Activated naive CD8-positive, alpha-beta T cell (primary cell): ENCODE measurements at regions not wholly inside any gene's neighbourhood (a gene's known extent, or its start where the extent isn't known, plus 50 kb on each side); places are given as distances from the start of the nearest gene placed in this dataset.
"Not testable (repeated sequence)": the region's sequence is repeated elsewhere in the genome, so short reads cannot be mapped to it uniquely, and the experiment has no call there.

Source experiments
- H3K27ac Mint-ChIP-seq: one replicate; pipeline ENCODE4 v1.8.0; 2021; ENCODE audit warnings: mixed read lengths
- H3K27me3 Mint-ChIP-seq: one replicate; pipeline ENCODE4 v1.8.0; 2021; ENCODE audit warnings: mixed read lengths
- H3K36me3 Mint-ChIP-seq: one replicate; pipeline ENCODE4 v1.8.0; 2021; ENCODE audit warnings: mixed read lengths
- H3K4me1 Mint-ChIP-seq: one replicate; pipeline ENCODE4 v1.8.0; 2021; ENCODE audit warnings: low read depth, mixed read lengths
- H3K4me3 Mint-ChIP-seq: one replicate; pipeline ENCODE4 v1.8.0; 2021; ENCODE audit warnings: mild to moderate bottlenecking, mixed read lengths
- H3K9me3 Mint-ChIP-seq: one replicate; pipeline ENCODE4 v1.8.0; 2021; ENCODE audit warnings: low read depth, mixed read lengths

DNA sequence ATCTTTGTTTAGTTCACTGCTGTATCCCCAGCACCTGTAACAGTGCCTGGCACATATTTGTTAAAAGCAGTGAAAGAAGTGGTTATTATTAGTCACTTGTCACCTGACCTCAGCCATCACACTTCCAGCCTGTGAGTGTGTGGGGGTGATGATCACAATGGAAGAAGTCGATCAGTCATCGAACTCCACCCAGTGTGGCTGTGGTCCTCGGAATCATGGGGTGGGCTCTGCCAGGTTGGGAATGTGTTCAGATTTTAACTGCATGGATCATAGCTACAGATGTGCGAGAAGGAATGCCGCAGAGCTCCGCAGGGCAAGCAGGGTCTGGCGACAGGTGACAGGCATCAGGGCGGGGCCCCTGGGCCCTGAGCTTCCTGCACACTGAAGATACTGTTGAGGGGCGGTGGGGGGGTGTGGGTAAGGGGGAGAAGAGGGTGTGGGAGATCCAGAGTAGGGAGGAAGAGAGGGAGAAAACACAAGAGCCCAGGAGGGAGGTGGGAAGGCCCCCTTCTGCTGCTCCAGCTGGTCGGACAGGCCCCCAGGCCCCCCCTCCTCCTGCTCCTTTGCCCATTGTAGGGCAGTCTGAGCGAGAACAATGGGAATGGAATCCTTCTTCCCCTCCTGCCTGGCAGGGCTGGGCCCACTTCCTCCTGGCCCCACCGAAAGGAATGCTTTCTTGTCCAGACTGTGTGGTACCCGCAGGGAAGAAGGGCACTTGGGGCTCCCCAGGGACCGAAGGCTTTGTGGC lies 89.6 kb downstream of the SPRY4 start:
- H3K4me1 Mint-ChIP-seq, result peaks cover 12% of the 10 kb centered on the region
- no peaks in the 10 kb centered on the region for H3K9me3 Mint-ChIP-seq
- H3K27ac Mint-ChIP-seq, result peak overlapping the region; percentile 81
- peak overlapping the region; percentile 42 for H3K4me3 Mint-ChIP-seq
- H3K36me3 Mint-ChIP-seq, result no peaks in the 10 kb centered on the region
- H3K27me3 Mint-ChIP-seq, result peaks cover 3% of the 10 kb centered on the region

DNA sequence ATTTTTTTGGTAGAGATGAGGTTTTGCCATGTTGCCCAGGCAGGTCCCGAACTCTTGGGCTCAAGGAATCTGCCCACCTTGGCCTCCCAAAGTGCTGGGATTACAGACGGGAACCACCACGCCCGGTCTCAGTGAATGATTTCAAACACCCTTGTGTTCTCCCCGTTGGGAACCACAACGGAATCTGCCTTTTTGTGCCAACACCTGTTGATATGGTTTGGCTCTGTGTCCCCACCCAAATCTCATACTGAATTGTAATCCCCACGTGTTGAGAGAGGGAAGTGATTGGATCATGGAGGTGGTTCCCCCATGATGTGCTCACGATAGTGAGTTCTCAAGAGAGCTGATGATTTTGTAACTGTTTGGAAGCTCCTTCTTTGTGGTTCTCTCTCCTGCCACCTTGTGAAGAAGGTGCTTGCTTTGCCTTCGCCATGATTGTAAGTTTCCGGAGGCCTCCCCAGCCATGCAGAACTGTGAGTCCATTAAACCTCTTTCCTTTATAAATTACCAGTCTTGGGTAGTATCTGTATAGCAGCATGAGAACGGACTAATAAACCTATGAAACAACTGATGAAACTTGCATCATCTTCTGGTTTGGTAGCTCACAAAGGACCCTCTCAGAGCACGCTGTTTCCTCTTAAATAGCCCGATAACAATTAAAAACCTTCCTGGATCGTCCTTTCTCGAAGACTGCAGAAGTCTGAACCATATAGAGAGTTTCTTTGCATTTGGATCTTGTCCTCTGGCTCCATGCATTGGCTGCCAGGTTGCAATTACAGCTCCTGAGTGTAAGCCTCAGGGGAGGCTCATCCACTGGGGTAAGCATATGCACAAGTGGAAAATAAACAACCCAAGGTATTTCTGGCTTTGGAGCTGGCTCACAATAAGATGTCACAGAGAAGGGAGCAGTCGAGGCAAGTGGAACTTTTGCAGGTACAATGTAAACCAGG lies 91.5 kb downstream of the SPRY4 start:
- Mint-ChIP-seq H3K4me3 (no peak overlapping the region), H3K9me3 (no peaks in the 10 kb centered on the region), H3K36me3 (no peaks in the 10 kb centered on the region), H3K4me1 (peaks cover 12% of the 10 kb centered on the region), H3K27me3 (peaks cover 3% of the 10 kb centered on the region), H3K27ac (no peak overlapping the region)

DNA sequence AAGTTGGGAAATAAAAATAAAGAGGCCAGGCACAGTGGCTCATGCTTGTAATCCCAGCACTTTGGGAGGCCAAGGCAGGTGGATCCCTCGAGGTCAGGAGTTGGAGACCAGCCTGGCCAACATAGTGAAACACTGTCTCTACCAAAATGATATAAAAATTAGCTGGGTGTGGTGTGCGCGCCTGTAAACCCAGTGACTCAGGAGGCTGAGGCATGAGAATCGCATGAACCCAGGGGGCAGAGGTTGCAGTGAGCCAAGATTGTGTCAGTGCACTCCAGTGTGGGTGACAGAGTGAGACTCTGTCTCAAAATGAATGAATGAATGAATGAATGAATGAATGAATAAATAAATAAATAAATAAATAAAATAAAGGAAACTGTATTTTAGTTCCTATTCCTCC lies 93.9 kb downstream of the SPRY4 start:
- H3K4me3 Mint-ChIP-seq, H3K36me3 Mint-ChIP-seq, H3K4me1 Mint-ChIP-seq, H3K27ac Mint-ChIP-seq, H3K27me3 Mint-ChIP-seq, H3K9me3 Mint-ChIP-seq: not testable (repeated sequence)

DNA sequence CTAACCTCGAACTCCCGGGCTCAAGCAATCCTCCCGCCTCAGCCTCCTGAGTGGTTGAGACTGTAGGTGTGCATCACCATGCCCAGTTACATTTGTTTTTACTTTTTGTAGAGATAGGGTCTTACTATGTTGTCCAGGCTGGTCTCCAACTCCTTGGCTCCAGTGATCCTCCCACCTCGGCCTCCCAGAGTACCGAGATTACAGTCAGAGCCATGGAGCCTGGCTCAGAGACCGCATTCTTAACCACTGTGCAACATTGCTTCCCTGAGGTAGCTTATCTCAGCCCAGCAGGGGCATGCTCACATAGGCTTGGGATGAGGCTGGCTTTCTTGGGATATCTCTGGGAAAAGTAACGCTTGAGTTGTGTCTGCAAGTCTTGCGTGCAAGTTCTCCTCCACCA lies 99.7 kb downstream of the SPRY4 start:
- H3K27me3 Mint-ChIP-seq, result no peaks in the 10 kb centered on the region
- no peak overlapping the region for H3K4me3 Mint-ChIP-seq
- H3K36me3 Mint-ChIP-seq, result no peaks in the 10 kb centered on the region
- no peak overlapping the region for H3K27ac Mint-ChIP-seq
- peaks cover 36% of the 10 kb centered on the region for H3K4me1 Mint-ChIP-seq
- no peaks in the 10 kb centered on the region for H3K9me3 Mint-ChIP-seq

DNA sequence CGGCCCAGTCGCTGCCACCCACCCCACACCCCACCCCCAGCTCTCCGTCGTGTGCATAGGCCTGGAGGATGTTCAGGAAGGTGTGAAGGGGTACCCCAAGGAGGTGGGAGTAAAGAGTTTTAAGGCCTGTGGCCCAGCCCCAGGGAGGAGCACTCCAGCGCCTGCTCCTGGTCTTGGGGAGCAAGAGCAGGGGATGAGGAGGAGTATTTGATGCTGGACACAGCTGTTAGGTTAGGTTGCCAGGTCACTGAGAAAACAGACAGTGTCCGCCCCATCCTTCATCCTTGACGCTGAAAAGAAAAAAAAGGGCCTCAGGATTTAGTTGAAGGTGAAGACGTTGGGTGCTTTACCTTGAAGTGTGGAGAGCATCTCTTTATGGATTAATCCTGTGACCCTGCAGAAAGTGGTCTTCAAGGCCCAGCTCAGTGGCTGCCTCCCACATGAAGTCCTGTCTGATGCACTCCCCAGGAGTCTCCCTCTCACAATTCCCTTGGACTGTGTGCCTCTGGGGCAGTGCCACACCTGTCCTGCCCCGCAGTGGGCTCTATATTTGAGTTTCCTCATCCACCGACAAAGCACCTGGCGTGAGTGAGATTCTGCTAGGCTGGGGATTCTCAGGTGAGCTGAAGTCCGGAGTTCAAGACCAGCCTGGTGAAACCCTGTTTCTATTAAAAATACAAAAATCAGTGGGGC lies 101.8 kb downstream of the SPRY4 start:
- H3K9me3 Mint-ChIP-seq, result no peaks in the 10 kb centered on the region
- peaks cover 2% of the 10 kb centered on the region for H3K36me3 Mint-ChIP-seq
- H3K4me3 Mint-ChIP-seq, result no peak overlapping the region
- H3K27ac Mint-ChIP-seq, result no peak overlapping the region
- H3K27me3 Mint-ChIP-seq, result no peaks in the 10 kb centered on the region
- peaks cover 36% of the 10 kb centered on the region for H3K4me1 Mint-ChIP-seq

DNA sequence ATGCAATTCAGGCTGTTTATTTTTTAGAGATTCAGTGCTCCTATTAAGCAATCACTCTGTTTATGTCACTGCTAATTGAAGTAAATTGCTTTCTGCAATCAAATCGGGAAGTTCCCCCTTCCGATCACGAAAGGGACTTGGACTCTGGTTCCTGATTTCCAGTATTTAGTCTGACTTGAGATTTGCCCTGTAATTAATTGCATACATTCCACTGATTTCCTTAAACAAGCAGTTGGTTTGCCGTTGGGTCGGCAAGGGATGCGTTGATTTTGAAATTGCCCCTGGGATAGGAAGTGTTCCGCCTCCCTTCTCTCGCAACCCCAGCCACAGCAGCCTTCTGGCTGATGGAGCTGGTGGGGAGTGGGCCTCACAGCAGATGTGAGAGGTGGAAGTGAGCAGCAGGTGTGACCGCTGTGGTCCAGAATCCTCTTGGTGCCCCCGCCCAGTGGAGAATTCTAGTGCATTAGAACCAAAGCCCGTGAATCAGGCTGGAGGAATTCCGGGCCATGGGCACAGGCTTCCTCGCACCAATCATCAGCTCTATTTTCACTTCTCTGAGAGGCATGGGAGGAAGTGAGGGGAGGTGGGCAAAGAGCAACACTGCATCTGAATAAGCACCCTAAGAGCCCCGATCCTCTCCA lies 102.5 kb downstream of the SPRY4 start:
- no peaks in the 10 kb centered on the region for H3K9me3 Mint-ChIP-seq
- no peak overlapping the region for H3K27ac Mint-ChIP-seq
- no peak overlapping the region for H3K4me3 Mint-ChIP-seq
- H3K27me3 Mint-ChIP-seq, result no peaks in the 10 kb centered on the region
- H3K36me3 Mint-ChIP-seq, result peaks cover 2% of the 10 kb centered on the region
- H3K4me1 Mint-ChIP-seq, result peaks cover 36% of the 10 kb centered on the region

DNA sequence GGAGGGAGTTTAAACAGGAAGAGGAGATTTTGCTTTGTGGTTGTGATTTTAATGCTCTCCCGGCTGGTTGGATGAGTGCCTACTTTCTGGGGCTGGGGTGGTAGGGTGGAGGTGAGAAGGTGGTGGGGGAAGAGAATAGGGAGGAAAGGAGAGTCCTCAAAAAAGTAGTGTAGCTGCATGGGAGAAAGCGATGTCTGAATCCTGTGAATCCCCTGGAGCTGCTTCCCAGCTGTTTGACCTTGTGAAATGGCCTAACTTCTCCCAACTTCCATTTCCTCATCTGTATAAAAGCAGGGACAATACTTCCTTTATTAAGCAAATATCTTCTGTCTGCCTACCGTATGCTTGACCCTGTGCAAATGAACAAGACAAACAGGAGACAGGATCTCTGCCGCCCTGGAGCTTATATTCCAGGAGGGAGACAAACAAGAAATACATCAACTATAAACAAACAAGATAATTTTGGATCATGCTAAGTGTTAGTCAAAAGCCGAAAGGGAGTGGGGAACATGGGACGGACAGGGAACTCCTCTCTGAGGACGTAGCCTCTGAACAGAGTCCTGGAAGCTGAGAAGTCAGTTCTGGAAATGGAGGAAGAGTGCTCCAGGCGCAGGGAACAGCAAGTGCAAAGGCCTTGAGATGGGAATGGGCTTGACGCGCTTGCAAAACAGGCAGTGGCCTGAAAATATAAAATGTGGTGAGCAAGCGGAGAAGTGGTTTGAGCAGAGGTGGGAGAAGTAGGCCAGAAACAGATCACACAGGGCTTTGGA lies 103.5 kb downstream of the SPRY4 start:
- H3K4me3 Mint-ChIP-seq, result no peak overlapping the region
- H3K36me3 Mint-ChIP-seq, result peaks cover 2% of the 10 kb centered on the region
- no peaks in the 10 kb centered on the region for H3K9me3 Mint-ChIP-seq
- no peaks in the 10 kb centered on the region for H3K27me3 Mint-ChIP-seq
- no peak overlapping the region for H3K27ac Mint-ChIP-seq
- peaks cover 36% of the 10 kb centered on the region for H3K4me1 Mint-ChIP-seq

DNA sequence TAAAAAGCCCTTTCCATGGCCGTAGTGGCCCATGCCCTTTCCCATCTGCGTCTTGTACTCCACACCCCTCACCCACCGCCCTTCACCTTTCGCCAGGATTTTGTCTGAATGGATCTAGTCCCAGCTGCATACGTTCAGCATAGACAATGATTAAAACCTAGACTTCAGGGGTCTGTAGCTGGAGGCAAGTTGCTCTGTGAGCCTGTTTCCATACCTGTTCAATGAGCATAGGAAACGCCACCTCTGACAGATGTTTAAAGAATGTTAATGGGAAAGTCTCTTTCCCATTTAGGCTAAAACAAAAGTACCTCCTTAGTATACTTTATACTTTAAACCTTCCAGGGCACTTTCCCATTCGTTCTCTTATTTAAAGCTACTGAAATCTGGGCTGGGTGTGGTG lies 105.7 kb downstream of the SPRY4 start:
- no peak overlapping the region for H3K4me3 Mint-ChIP-seq
- H3K4me1 Mint-ChIP-seq, result peaks cover 36% of the 10 kb centered on the region
- H3K27me3 Mint-ChIP-seq, result no peaks in the 10 kb centered on the region

DNA sequence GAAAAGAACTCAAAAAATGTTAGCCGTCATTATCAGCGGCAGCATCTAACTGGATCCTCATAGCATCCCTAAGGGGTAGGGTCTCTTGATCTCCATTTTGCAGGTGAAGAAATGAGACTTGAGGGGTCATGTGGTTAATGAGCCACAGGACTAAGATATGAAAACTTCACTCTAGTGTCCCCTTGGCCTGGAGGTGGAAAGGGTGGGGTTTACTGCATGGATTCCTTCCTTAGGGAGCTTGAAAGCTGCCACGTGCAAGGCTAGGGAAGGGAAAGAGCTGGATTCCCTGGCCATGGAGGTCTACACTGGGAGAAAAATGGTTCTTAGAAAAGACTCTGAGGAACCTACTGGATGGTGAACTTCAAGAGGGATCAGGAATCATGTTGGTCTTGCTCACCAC lies 107.9 kb downstream of the SPRY4 start:
- H3K27me3 Mint-ChIP-seq, result no peaks in the 10 kb centered on the region
- H3K4me3 Mint-ChIP-seq, result no peak overlapping the region
- peaks cover 2% of the 10 kb centered on the region for H3K36me3 Mint-ChIP-seq
- no peak overlapping the region for H3K27ac Mint-ChIP-seq
- H3K4me1 Mint-ChIP-seq, result peaks cover 16% of the 10 kb centered on the region
- no peaks in the 10 kb centered on the region for H3K9me3 Mint-ChIP-seq

More for the DNA sequence above, 105.7 kb downstream of the SPRY4 start:
- no peaks in the 10 kb centered on the region for H3K9me3 Mint-ChIP-seq
- H3K36me3 Mint-ChIP-seq, result peaks cover 2% of the 10 kb centered on the region
- no peak overlapping the region for H3K27ac Mint-ChIP-seq

DNA sequence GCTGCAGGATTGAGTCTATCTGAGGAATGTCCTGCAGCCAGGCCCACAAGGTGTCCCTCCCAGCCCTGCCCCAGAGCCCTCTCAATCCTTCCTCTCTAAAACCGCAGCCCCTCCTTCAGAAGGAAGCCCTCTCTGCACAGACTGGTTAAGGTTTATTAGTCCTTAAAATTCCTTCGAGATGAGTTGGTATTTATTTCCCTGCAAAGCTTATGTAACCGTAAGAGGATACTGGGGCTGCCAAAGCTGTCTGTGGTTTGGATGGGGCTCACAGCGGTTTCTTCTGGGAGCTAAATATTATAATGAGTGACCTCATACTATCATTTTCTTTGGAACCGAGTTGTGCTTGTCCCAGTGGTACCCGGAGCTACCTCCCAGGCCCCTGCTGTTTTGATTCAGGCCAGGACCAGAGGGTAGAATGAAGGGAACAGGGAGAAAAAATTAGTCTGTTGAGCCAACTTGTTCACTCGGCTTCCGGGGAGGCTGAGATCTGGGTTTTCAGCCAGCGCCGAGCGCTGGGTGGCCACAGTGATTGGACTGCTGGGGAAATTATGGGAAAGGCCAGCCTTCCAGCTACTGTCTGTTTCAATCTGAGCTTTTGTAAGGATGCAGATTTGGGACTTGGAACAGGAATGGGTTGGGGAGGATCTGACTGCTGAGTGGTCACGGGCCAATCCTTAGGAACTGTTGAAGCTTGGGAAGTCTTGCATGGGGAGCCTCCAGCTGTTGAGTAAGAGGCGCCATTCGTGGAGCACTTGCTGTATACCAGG lies 107.5 kb downstream of the NDFIP1 start:
- Mint-ChIP-seq H3K27me3 (no peaks in the 10 kb centered on the region), H3K27ac (no peak overlapping the region), H3K4me3 (no peak overlapping the region), H3K4me1 (peaks cover 7% of the 10 kb centered on the region), H3K36me3 (peaks cover 2% of the 10 kb centered on the region), H3K9me3 (no peaks in the 10 kb centered on the region)

DNA sequence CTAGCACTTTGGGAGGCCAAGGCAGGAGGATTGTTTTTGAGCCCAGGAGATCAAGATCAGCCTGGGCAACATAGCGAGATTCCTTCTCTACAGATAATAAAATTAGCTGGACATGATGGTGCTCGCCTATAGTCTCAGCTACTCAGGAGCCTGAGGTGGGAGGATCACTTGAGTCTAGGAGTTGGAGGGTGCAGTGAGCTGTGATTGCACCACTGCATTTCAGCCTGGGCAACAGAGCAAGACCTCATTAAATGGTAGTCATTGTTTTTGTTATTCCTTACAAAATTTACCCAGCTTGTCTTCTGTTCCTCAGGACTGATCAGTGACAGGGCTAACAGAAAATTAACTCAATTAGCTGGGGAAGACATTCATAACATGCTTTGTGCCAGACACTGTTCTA lies 104.5 kb downstream of the NDFIP1 start:
- Mint-ChIP-seq H3K4me1 (no peaks in the 10 kb centered on the region), H3K9me3 (no peaks in the 10 kb centered on the region), H3K36me3 (no peaks in the 10 kb centered on the region), H3K27me3 (no peaks in the 10 kb centered on the region), H3K4me3 (no peak overlapping the region), H3K27ac (no peak overlapping the region)

DNA sequence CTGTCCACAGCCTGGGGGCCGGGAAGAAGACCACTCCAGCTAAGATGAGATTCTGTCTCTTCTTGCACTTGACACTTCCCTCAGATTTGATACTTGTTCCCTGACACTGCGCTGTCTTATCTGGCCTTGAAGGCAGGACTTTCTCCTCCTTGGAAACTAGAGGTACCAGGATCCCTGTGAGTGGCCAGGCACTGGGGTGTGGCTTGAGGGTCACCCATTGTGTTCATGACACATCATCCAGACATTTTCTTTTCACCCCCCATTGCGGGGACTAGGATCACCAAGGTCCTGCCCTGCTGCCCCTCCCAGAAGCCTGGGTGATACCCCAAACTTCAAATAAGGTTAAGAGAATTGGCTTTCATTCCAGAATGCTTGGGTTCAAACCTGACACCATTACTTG lies 103.3 kb downstream of the NDFIP1 start:
- Mint-ChIP-seq H3K27me3 (no peaks in the 10 kb centered on the region), H3K36me3 (no peaks in the 10 kb centered on the region), H3K4me3 (no peak overlapping the region), H3K9me3 (no peaks in the 10 kb centered on the region), H3K4me1 (no peaks in the 10 kb centered on the region), H3K27ac (no peak overlapping the region)

DNA sequence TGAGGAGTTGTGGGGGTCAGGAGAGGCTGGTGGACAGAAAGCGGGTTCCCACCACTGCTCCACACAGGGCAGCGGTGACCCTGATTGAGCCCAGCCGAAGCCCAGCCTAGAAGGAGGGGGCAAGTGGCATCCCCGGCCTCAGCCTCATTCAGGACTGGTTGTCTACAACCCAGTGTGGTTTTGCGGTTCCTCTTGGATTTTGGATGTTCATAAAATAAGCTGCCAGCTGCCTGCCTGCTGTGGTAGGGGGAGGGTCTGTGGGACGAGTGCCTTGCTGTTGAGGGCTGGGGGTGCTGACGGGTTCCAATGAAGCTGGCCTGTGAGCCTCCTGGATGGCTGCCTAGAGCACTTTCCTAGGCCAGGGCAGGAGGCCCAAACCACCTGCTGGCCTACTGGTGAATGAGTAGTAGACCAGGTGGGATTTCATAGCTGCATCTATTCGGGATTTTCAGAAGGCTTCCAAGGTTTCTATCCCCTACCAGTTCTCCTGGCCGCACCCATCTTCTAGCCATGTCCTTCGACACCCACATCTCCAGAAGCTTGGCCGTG lies 102.4 kb downstream of the NDFIP1 start:
- Mint-ChIP-seq H3K4me3 (no peak overlapping the region), H3K4me1 (no peaks in the 10 kb centered on the region), H3K27ac (no peak overlapping the region), H3K27me3 (no peaks in the 10 kb centered on the region), H3K9me3 (no peaks in the 10 kb centered on the region), H3K36me3 (no peaks in the 10 kb centered on the region)
